GM12878 (cell line): ENCODE measurements at regions not wholly inside any gene's neighbourhood (a gene's known extent, or its start where the extent isn't known, plus 50 kb on each side); places are given as distances from the start of the nearest gene placed in this dataset.

Experiments used
- ATAC-seq: fragments of 200-7000 bp; cut with Tn5 transposase; 3 replicates; pipeline ENCODE4 v1.9.1; 2020; ENCODE audit warnings: mild to moderate bottlenecking, moderate library complexity
- BruUV-seq: library from RNA; stranded (reverse); fragments of 400-500 nt; replicated peaks from 2 replicates; lab custom pipeline; 2021; lab: Mats Ljungman, UMichigan
- CTCF ChIA-PET: fragments of 300-600 bp; sonication (Branson Sonifier 250); formaldehyde crosslinking; extraction: SDS; loops from one replicate; lab custom pipeline; 2021; ENCODE audit warnings: inconsistent platforms; lab: Yijun Ruan, JAX
- POLR2A ChIA-PET: fragments of 350-600 bp; formaldehyde crosslinking; extraction: SDS; loops from one replicate; lab custom pipeline; 2021; ENCODE audit warnings: inconsistent platforms; lab: Charles Lee
- RAD21 ChIA-PET: fragments of 300-600 bp; sonication (Branson Sonifier 250); formaldehyde crosslinking; loops from one replicate; lab custom pipeline; 2023; ENCODE audit warnings: antibody characterized with exemption; ENCODE audit not compliant: unreplicated experiment; lab: Charles Lee
- SMC1A ChIA-PET: fragments of 300-600 bp; sonication (Branson Sonifier 250); formaldehyde crosslinking; loops from one replicate; lab custom pipeline; 2023; ENCODE audit not compliant: unreplicated experiment, uncharacterized antibody; lab: Charles Lee
- DNase-seq: peaks from one replicate; pipeline ENCODE4 v3.0.0-alpha.2; 2011; ENCODE audit warnings: low read depth, low spot score
- FAIRE-seq: peaks from 3 replicates; lab custom pipeline; 2011; peaks lifted over from hg19 to GRCh38; lab: Jason Lieb, UNC
- H2AFZ ChIP-seq: 2 replicates; pipeline ENCODE4 v1.6.0; 2011; ENCODE audit warnings: low read depth, low read length, control low read depth; ENCODE audit not compliant: control insufficient read depth
- H3K27ac ChIP-seq: 2 replicates; pipeline ENCODE4 v1.5.1; 2011; ENCODE audit warnings: control low read depth; ENCODE audit not compliant: control insufficient read depth, insufficient read depth
- H3K27me3 ChIP-seq, 2 experiments: replicated peaks in 1 of 2; 2 replicates each; pipeline versions ENCODE4 v1.6.0 to v1.6.1; 2011; ENCODE audit warnings: low read length in 1 of 2; ENCODE audit not compliant: control insufficient read depth in 2 of 2, insufficient read depth in 2 of 2
- H3K36me3 ChIP-seq, 2 experiments: 2 replicates each; pipeline ENCODE4 v1.5.1; 2011; ENCODE audit warnings: low read length in 1 of 2; ENCODE audit not compliant: control insufficient read depth in 2 of 2, insufficient read depth in 2 of 2
- H3K4me1 ChIP-seq: 2 replicates; pipeline ENCODE4 v1.6.1; 2011; ENCODE audit warnings: mild to moderate bottlenecking, low read length, moderate library complexity, mixed read lengths; ENCODE audit not compliant: control insufficient read depth, insufficient read depth
- H3K4me2 ChIP-seq: 2 replicates; pipeline ENCODE4 v1.6.0; 2011; ENCODE audit warnings: control low read depth; ENCODE audit not compliant: control insufficient read depth, insufficient read depth
- H3K4me3 ChIP-seq: fragments of 200-600 bp; sonication (generic); 2 replicates; pipeline ENCODE4 v1.5.1; 2016
- H3K79me2 ChIP-seq: 2 replicates; pipeline ENCODE4 v1.6.0; 2011; ENCODE audit warnings: low read length; ENCODE audit not compliant: control insufficient read depth, insufficient read depth
- H3K9ac ChIP-seq: 2 replicates; pipeline ENCODE4 v1.8.0; 2011; ENCODE audit warnings: low read length, control low read depth, mixed read lengths; ENCODE audit not compliant: control insufficient read depth, insufficient read depth
- H3K9me3 ChIP-seq: replicated peaks from 3 replicates; pipeline ENCODE4 v1.5.1; 2011; ENCODE audit warnings: mild to moderate bottlenecking, low read length; ENCODE audit not compliant: control insufficient read depth, insufficient read depth
- H4K20me1 ChIP-seq: 2 replicates; pipeline ENCODE4 v1.6.0; 2011; ENCODE audit not compliant: control insufficient read depth, insufficient read depth
- CBX3 ChIP-seq: fragments of 200-600 bp; sonication (generic); IDR thresholded peaks from 2 replicates; pipeline ENCODE4 v1.6.1; 2016; ENCODE audit warnings: low read depth, borderline replicate concordance
- GABPA ChIP-seq: IDR thresholded peaks from 2 replicates; pipeline ENCODE4 v1.6.1; 2014; ENCODE audit warnings: antibody characterized with exemption, low read depth, mild to moderate bottlenecking, inconsistent platforms
- IKZF2 ChIP-seq, 2 experiments: fragments of 450-650 bp; IDR thresholded peaks; 2 replicates each; pipeline ENCODE4 v1.6.1; 2017; ENCODE audit warnings: mild to moderate bottlenecking in 2 of 2, moderate library complexity in 2 of 2
- IRF4 ChIP-seq: IDR thresholded peaks from 2 replicates; pipeline ENCODE4 v1.6.1; 2011; ENCODE audit warnings: low read depth, low read length
- PML ChIP-seq: IDR thresholded peaks from 2 replicates; pipeline ENCODE4 v1.6.1; 2012; ENCODE audit warnings: low read length, inconsistent platforms
- RAD21 ChIP-seq: IDR thresholded peaks from 2 replicates; pipeline ENCODE4 v1.6.1; 2011; ENCODE audit warnings: mild to moderate bottlenecking, low read depth, low read length, moderate library complexity; ENCODE audit not compliant: insufficient read depth
- RELA ChIP-seq: fragments of 450-650 bp; IDR thresholded peaks from 2 replicates; pipeline ENCODE4 v1.8.0; 2014; ENCODE audit warnings: borderline replicate concordance; ENCODE audit not compliant: partially characterized antibody
- RFX5 ChIP-seq: IDR thresholded peaks from 2 replicates; pipeline ENCODE4 v1.6.1; 2011; ENCODE audit warnings: low read depth, low read length, improper control_type of control experiment
- RUNX3 ChIP-seq: IDR thresholded peaks from 2 replicates; pipeline ENCODE4 v1.6.1; 2012; ENCODE audit warnings: low read length, inconsistent platforms
- SIX5 ChIP-seq: IDR thresholded peaks from 2 replicates; pipeline ENCODE4 v1.6.1; 2011; ENCODE audit warnings: mild to moderate bottlenecking, low read depth, low read length, moderate library complexity; ENCODE audit not compliant: severe bottlenecking
- SMAD5 ChIP-seq: IDR thresholded peaks from 2 replicates; pipeline ENCODE4 v1.6.1; 2016; ENCODE audit warnings: antibody characterized with exemption, low read depth
- SREBF1 ChIP-seq: IDR thresholded peaks from 2 replicates; pipeline ENCODE4 v1.6.1; 2012; ENCODE audit warnings: mild to moderate bottlenecking, low read length
- TCF7 ChIP-seq: IDR thresholded peaks from 2 replicates; pipeline ENCODE4 v1.6.1; 2014; ENCODE audit warnings: antibody characterized with exemption, borderline replicate concordance
- ZNF24 ChIP-seq: fragments of 450-650 bp; IDR thresholded peaks from 2 replicates; pipeline ENCODE4 v1.6.1; 2017; ENCODE audit warnings: antibody characterized with exemption, mild to moderate bottlenecking
- WGBS: methylation state at CpG from one replicate; pipeline ENCODE4 v1.1.6; 2016; ENCODE audit warnings: low lambda C conversion rate; ENCODE audit not compliant: insufficient replicate concordance, insufficient coverage; ENCODE audit errors: missing lambda C conversion rate; 5-methylcytosine and 5-hydroxymethylcytosine counted together
- in situ Hi-C: fragments of 300-500 bp; cut with MboI; formaldehyde crosslinking; loops from 9 replicates; pipeline ENCODE4 v1.14.3; 2018; ENCODE audit warnings: mixed read lengths
- intact Hi-C: fragments of 100-400 bp; cut with micrococcal nuclease; formaldehyde crosslinking; loops from one replicate; pipeline ENCODE4 v1.14.2; 2022; ENCODE audit not compliant: unreplicated experiment
- TF ChIP-seq, protein P1 (sequence below): IDR thresholded peaks from 2 replicates; pipeline ENCODE4 v1.6.1; 2011; ENCODE audit warnings: borderline replicate concordance, low read depth, mild to moderate bottlenecking, moderate library complexity, mixed read lengths, low read length; ENCODE audit not compliant: insufficient read depth; ENCODE audit errors: extremely low read length
- TF ChIP-seq, protein P2 (sequence below): fragments of 450-650 bp; IDR thresholded peaks from 2 replicates; pipeline ENCODE4 v1.6.1; 2017; ENCODE audit warnings: borderline replicate concordance

DNA sequence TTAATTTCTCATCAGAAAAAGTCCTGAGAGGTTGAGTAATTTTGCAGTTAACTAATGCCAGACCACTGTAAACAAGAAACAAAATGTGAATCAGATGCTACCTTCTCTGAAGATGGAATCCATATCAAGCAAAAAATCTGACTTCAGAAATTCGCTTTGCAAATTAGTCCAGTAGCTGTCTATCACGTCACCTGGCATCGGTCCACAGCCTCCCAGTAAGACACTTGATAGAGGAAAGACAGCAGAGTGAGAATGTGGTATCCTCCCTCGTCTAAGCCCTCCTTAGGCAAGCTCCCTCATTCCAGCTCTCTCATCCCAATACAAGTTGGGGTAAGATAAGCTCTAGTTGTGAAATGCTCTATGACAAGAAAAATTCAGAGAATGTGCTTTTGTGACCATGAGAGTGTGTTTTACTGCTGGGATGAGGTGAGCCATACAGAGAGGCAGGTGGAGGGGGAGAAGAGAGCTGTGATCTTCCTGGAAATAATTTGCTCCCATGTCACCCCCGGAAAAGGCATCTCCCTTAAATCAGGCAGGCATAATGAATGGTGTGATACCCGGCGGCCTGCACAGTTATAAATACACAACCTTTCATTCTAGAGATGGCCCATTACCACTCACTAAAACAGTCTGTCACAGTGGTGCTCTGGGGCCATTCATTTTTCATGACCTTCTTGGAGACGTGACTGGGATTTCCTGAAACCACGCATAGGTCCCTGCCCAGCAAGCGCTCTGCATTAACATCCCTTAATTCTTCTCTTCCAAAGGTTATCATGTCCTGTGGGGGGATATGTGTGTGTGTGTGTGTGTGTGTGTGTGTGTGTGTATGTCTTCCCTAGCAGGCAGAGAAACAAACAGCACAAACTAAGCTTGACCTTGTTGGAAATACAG is 602.0 kb upstream of the KCNMB2 start:
- 41% methylated on average over 10 of the region's 10 CpGs for WGBS
- FAIRE-seq: no peak
- Histone ChIP-seq H3K4me3 (no peak overlapping the region), H2AFZ (no peak overlapping the region), H3K27me3 (no peaks in the 10 kb centered on the region), H4K20me1 (no peaks in the 10 kb centered on the region), H3K79me2 (no peaks in the 10 kb centered on the region), H3K4me2 (no peak overlapping the region), H3K9ac (no peak overlapping the region), H3K9me3 (no peaks in the 10 kb centered on the region), H3K4me1 (no peaks in the 10 kb centered on the region), H3K36me3 (no peaks in the 10 kb centered on the region), H3K27ac (no peak overlapping the region)
- no peak for TF ChIP-seq PML
- TF ChIP-seq SIX5: no peak
- TF ChIP-seq RAD21: no peak
- no peak for TF ChIP-seq IRF4
- no peak for TF ChIP-seq SMAD5
- no peak for TF ChIP-seq GABPA
- no peak for TF ChIP-seq SREBF1
- TF ChIP-seq IKZF2 (IDR thresholded peaks at IDR 0.05): no peak
- TF ChIP-seq, protein P1, sequence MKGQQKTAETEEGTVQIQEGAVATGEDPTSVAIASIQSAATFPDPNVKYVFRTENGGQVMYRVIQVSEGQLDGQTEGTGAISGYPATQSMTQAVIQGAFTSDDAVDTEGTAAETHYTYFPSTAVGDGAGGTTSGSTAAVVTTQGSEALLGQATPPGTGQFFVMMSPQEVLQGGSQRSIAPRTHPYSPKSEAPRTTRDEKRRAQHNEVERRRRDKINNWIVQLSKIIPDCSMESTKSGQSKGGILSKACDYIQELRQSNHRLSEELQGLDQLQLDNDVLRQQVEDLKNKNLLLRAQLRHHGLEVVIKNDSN: no peak
- TF ChIP-seq RUNX3: no peak
- TF ChIP-seq CBX3: no peak
- TF ChIP-seq, protein P2, sequence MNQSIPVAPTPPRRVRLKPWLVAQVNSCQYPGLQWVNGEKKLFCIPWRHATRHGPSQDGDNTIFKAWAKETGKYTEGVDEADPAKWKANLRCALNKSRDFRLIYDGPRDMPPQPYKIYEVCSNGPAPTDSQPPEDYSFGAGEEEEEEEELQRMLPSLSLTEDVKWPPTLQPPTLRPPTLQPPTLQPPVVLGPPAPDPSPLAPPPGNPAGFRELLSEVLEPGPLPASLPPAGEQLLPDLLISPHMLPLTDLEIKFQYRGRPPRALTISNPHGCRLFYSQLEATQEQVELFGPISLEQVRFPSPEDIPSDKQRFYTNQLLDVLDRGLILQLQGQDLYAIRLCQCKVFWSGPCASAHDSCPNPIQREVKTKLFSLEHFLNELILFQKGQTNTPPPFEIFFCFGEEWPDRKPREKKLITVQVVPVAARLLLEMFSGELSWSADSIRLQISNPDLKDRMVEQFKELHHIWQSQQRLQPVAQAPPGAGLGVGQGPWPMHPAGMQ: no peak
- no peak for TF ChIP-seq RELA
- no peak for TF ChIP-seq TCF7
- no peak for TF ChIP-seq RFX5
- no peak for TF ChIP-seq ZNF24
- CTCF ChIA-PET: no interaction called here
- POLR2A ChIA-PET: no interaction called here
- DNase-seq: no peak
- intact Hi-C loops (no loop called here), in situ Hi-C loops (no loop called here)
- RAD21 ChIA-PET: no interaction called here
- SMC1A ChIA-PET: interaction anchor here (1.0 kb wide), 1 partner anchor 33 kb away, joined by 3 read pairs; no protein-coding TSS in a partner anchor
- BruUV-seq: no TSS peak
- ATAC-seq: no peak
